ENCODE measurements at regions not wholly inside any gene's neighbourhood (a gene's known extent, or its start where the extent isn't known, plus 50 kb on each side); places are given as distances from the start of the nearest gene placed in this dataset.

DNA sequence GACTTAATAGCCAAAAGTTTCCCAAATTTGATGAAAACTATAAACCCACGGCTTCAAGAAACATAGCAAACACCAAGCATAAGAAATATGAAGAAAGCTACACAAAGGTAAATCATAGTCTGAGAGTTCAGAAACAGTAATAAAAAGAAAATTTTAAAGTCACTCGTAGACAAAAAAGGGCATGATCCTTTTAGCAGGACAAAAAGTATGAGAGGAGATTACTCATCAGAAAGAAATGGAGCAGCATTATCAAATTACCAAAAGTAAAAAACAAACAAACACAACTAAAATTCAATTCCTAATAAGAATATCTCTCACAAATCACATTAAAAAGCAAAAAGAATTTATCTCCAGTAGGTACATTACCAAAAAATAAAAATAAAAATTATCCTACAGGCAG lies 279.4 kb upstream of the UBE2E2 start:
- TF ChIP-seq CCNT2 (IDR thresholded peaks at IDR 0.05; ENCODE audit: borderline replicate concordance, extremely low read depth, insufficient read length, low read depth, low read length) = no peak
- no peak for TF ChIP-seq ZNF239 (CRISPR knock-in tag; IDR thresholded peaks at IDR 0.05)
- H3K9ac ChIP-seq (ENCODE audit: insufficient read depth in 1 of 2, low read depth in 2 of 2, low read length in 2 of 2) = no peak overlapping the region
- H3K79me2 ChIP-seq (ENCODE audit: control insufficient read depth, insufficient read depth, low read length) = no peaks in the 10 kb centered on the region
- H3K9me1 ChIP-seq (ENCODE audit: control insufficient read depth, insufficient read depth, low read length) = no peaks in the 10 kb centered on the region
- in situ Hi-C loops (cut with MboI) = no loop called here
- FAIRE-seq = no peak
- no TSS peak for BruUV-seq (replicated peaks)
- no peak for DNase-seq (ENCODE audit: extremely low read depth in 1 of 4, low spot score in 3 of 4)
- no peaks in the 10 kb centered on the region for H3K4me1 ChIP-seq (replicated peaks in 1 of 2; ENCODE audit: control insufficient read depth in 2 of 2, insufficient read depth in 2 of 2, low read length in 2 of 2)
- no peak overlapping the region for H3K4me3 ChIP-seq
- intact Hi-C loops (cut with micrococcal nuclease) = no loop called here
- no peak overlapping the region for H3K4me2 ChIP-seq (ENCODE audit: insufficient read depth, low read length)
- CTCF ChIA-PET (ENCODE audit: low intra/inter-chr PET ratio) = no interaction called here
- no peak for ATAC-seq
- POLR2A ChIA-PET = no interaction called here
- H3K36me3 ChIP-seq (ENCODE audit: control insufficient read depth, insufficient read depth, low read length) = no peaks in the 10 kb centered on the region
- H3K27ac ChIP-seq (ENCODE audit: extremely low read depth, low read depth, low read length) = no peak overlapping the region
- no peaks in the 10 kb centered on the region for H3K9me3 ChIP-seq (replicated peaks; ENCODE audit: control insufficient read depth, insufficient read depth, low read depth, low read length)
- WGBS (ENCODE audit: insufficient coverage, low coverage, missing lambda C conversion rate) = 0% methylated on average over 2 of the region's 2 CpGs
- H3K27me3 ChIP-seq (ENCODE audit: control insufficient read depth in 2 of 2, insufficient read depth in 2 of 2, low read length in 2 of 2) = no peaks in the 10 kb centered on the region
- no peaks in the 10 kb centered on the region for H4K20me1 ChIP-seq (replicated peaks; ENCODE audit: control insufficient read depth, insufficient read depth, low read length)
- H2AFZ ChIP-seq (ENCODE audit: low read depth, low read length) = no peak overlapping the region

GRCh38 chr3:22928216-22929110 lies 274.7 kb upstream of the UBE2E2 start:
- no peaks in the 10 kb centered on the region for H3K4me1 ChIP-seq (replicated peaks in 1 of 2; ENCODE audit: control insufficient read depth in 2 of 2, insufficient read depth in 2 of 2, low read length in 2 of 2)
- ChIA-PET CTCF (ENCODE audit: low intra/inter-chr PET ratio) (no interaction called here), POLR2A (no interaction called here)
- no peak overlapping the region for H3K4me3 ChIP-seq
- no peaks in the 10 kb centered on the region for H3K79me2 ChIP-seq (ENCODE audit: control insufficient read depth, insufficient read depth, low read length)
- no peak overlapping the region for H3K4me2 ChIP-seq (ENCODE audit: insufficient read depth, low read length)
- peaks cover 3% of the 10 kb centered on the region; the same call in 1 of the 2 replicates for H3K9me3 ChIP-seq (replicated peaks; ENCODE audit: control insufficient read depth, insufficient read depth, low read depth, low read length)
- no peaks in the 10 kb centered on the region for H3K36me3 ChIP-seq (ENCODE audit: control insufficient read depth, insufficient read depth, low read length)
- FAIRE-seq (no peak), ATAC-seq (no peak), DNase-seq (ENCODE audit: extremely low read depth in 1 of 4, low spot score in 3 of 4) (no peak)
- no peak overlapping the region for H3K27ac ChIP-seq (ENCODE audit: extremely low read depth, low read depth, low read length)
- no peak overlapping the region for H3K9ac ChIP-seq (ENCODE audit: insufficient read depth in 1 of 2, low read depth in 2 of 2, low read length in 2 of 2)
- H3K9me1 ChIP-seq (ENCODE audit: control insufficient read depth, insufficient read depth, low read length) = no peaks in the 10 kb centered on the region
- BruUV-seq (replicated peaks) = no TSS peak
- no peak overlapping the region for H2AFZ ChIP-seq (ENCODE audit: low read depth, low read length)
- in situ Hi-C loops (cut with MboI) = no loop called here
- no peaks in the 10 kb centered on the region for H4K20me1 ChIP-seq (replicated peaks; ENCODE audit: control insufficient read depth, insufficient read depth, low read length)
- no peaks in the 10 kb centered on the region for H3K27me3 ChIP-seq (ENCODE audit: control insufficient read depth in 2 of 2, insufficient read depth in 2 of 2, low read length in 2 of 2)
- WGBS (ENCODE audit: insufficient coverage, low coverage, missing lambda C conversion rate) = 2% methylated on average over 8 of the region's 8 CpGs
- intact Hi-C loops (cut with micrococcal nuclease) = no loop called here
- no peak for TF ChIP-seq FOXK2 (conservative IDR thresholded peaks at IDR 0.05 in 1 of 2, IDR thresholded peaks at IDR 0.05 in 1 of 2; ENCODE audit: low read depth in 2 of 2)
- TF ChIP-seq, protein P1, sequence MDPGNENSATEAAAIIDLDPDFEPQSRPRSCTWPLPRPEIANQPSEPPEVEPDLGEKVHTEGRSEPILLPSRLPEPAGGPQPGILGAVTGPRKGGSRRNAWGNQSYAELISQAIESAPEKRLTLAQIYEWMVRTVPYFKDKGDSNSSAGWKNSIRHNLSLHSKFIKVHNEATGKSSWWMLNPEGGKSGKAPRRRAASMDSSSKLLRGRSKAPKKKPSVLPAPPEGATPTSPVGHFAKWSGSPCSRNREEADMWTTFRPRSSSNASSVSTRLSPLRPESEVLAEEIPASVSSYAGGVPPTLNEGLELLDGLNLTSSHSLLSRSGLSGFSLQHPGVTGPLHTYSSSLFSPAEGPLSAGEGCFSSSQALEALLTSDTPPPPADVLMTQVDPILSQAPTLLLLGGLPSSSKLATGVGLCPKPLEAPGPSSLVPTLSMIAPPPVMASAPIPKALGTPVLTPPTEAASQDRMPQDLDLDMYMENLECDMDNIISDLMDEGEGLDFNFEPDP (CRISPR knock-in tag; IDR thresholded peaks at IDR 0.05) = no peak
- TF ChIP-seq, protein P2, sequence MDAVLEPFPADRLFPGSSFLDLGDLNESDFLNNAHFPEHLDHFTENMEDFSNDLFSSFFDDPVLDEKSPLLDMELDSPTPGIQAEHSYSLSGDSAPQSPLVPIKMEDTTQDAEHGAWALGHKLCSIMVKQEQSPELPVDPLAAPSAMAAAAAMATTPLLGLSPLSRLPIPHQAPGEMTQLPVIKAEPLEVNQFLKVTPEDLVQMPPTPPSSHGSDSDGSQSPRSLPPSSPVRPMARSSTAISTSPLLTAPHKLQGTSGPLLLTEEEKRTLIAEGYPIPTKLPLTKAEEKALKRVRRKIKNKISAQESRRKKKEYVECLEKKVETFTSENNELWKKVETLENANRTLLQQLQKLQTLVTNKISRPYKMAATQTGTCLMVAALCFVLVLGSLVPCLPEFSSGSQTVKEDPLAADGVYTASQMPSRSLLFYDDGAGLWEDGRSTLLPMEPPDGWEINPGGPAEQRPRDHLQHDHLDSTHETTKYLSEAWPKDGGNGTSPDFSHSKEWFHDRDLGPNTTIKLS (IDR thresholded peaks at IDR 0.05; ENCODE audit: borderline replicate concordance, low read depth) = no peak
